ENCODE measurements at regions not wholly inside any gene's neighbourhood (a gene's known extent, or its start where the extent isn't known, plus 50 kb on each side); places are given as distances from the start of the nearest gene placed in this dataset.

DNA sequence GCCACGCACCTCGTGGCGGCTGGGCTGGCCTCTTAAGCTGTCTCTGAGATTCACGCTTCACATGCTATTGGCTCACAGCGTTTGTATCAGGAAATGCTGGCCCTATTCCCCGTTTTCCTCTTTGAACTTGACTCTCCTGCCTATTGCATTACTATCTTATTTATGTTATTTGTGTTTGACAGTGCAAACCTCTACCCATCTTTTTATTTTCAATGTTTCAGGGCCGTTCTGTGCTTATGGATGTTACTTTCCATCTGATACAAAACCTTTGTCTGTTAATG, 149.9 kb upstream of the TWIST2 start:
- TF ChIP-seq, protein P1, sequence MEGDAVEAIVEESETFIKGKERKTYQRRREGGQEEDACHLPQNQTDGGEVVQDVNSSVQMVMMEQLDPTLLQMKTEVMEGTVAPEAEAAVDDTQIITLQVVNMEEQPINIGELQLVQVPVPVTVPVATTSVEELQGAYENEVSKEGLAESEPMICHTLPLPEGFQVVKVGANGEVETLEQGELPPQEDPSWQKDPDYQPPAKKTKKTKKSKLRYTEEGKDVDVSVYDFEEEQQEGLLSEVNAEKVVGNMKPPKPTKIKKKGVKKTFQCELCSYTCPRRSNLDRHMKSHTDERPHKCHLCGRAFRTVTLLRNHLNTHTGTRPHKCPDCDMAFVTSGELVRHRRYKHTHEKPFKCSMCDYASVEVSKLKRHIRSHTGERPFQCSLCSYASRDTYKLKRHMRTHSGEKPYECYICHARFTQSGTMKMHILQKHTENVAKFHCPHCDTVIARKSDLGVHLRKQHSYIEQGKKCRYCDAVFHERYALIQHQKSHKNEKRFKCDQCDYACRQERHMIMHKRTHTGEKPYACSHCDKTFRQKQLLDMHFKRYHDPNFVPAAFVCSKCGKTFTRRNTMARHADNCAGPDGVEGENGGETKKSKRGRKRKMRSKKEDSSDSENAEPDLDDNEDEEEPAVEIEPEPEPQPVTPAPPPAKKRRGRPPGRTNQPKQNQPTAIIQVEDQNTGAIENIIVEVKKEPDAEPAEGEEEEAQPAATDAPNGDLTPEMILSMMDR (IDR thresholded peaks at IDR 0.05; ENCODE audit: low read length): no peak
- no peak for TF ChIP-seq EZH2phosphoT487 (IDR thresholded peaks at IDR 0.05; ENCODE audit: low read length)
